ENCODE measurements at regions not wholly inside any gene's neighbourhood (a gene's known extent, or its start where the extent isn't known, plus 50 kb on each side); places are given as distances from the start of the nearest gene placed in this dataset.
A peak's percentile ranks its signal among the peaks of the same experiment; 100 is the strongest.

- DNase-seq, result no peak
These were observed 360.8 kb downstream of the EPM2A start for GRCh38 chr6:145374570-145374969.

- DNase-seq, result no peak
These were observed 359.8 kb downstream of the EPM2A start for GRCh38 chr6:145375502-145375901.

GRCh38 chr6:145380186-145380585, 355.1 kb downstream of the EPM2A start:
- DNase-seq, result no peak

GRCh38 chr6:145381941-145382340, 353.4 kb downstream of the EPM2A start:
- DNase-seq, result no peak

- no peak for DNase-seq
These were observed 351.9 kb downstream of the EPM2A start for GRCh38 chr6:145383428-145383827.

GRCh38 chr6:145384503-145384902, 350.8 kb downstream of the EPM2A start:
- no peak for DNase-seq

GRCh38 chr6:145396499-145396898, 338.8 kb downstream of the EPM2A start:
- no peak for DNase-seq

GRCh38 chr6:145400508-145400907, 334.8 kb downstream of the EPM2A start:
- no peak for DNase-seq

- DNase-seq, result no peak
These were observed 330.2 kb downstream of the EPM2A start for GRCh38 chr6:145405006-145405551.

- no peak for DNase-seq
These were observed 328.5 kb downstream of the EPM2A start for GRCh38 chr6:145406783-145407182.

GRCh38 chr6:145415616-145416015, 319.7 kb downstream of the EPM2A start:
- DNase-seq, result no peak

GRCh38 chr6:145420599-145420998, 314.7 kb downstream of the EPM2A start:
- no peak for DNase-seq

GRCh38 chr6:145423936-145424335, 311.4 kb downstream of the EPM2A start:
- no peak for DNase-seq

- DNase-seq, result peak; percentile 60
These were observed 308.1 kb downstream of the EPM2A start for GRCh38 chr6:145427232-145427631.

- no peak for DNase-seq
These were observed 306.6 kb downstream of the EPM2A start for GRCh38 chr6:145428706-145429105.

GRCh38 chr6:145442110-145442509, 293.2 kb downstream of the EPM2A start:
- no peak for DNase-seq

- no peak for DNase-seq
These were observed 289.6 kb downstream of the EPM2A start for GRCh38 chr6:145445674-145446073.

GRCh38 chr6:145451029-145451428, 284.3 kb downstream of the EPM2A start:
- DNase-seq, result no peak

GRCh38 chr6:145453376-145453775, 281.9 kb downstream of the EPM2A start:
- no peak for DNase-seq

- no peak for DNase-seq
These were observed 281.3 kb downstream of the EPM2A start for GRCh38 chr6:145454006-145454405.

GRCh38 chr6:145457556-145457955, 277.8 kb downstream of the EPM2A start:
- DNase-seq, result no peak

- DNase-seq, result no peak
These were observed 266.8 kb downstream of the EPM2A start for GRCh38 chr6:145468534-145468933.

GRCh38 chr6:145469021-145469420, 266.3 kb downstream of the EPM2A start:
- no peak for DNase-seq

- no peak for DNase-seq
These were observed 259.4 kb downstream of the EPM2A start for GRCh38 chr6:145475794-145476396.

- no peak for DNase-seq
These were observed 255.3 kb downstream of the EPM2A start for GRCh38 chr6:145480024-145480423.

Data from islet precursor cell (in vitro differentiated cells).